GM18508 (cell line): ENCODE measurements at regions not wholly inside any gene's neighbourhood (a gene's known extent, or its start where the extent isn't known, plus 50 kb on each side); places are given as distances from the start of the nearest gene placed in this dataset.
A peak's percentile ranks its signal among the peaks of the same experiment; 100 is the strongest.
"Not testable (repeated sequence)": the region's sequence is repeated elsewhere in the genome, so short reads cannot be mapped to it uniquely, and the experiment has no call there.

ENCODE experiments used
- ATAC-seq: cut with Tn5 transposase; IDR thresholded peaks from one replicate; pipeline ENCODE4 v1.9.1; 2021; ENCODE audit warnings: moderate number of reproducible peaks; ENCODE audit not compliant: insufficient read depth, unreplicated experiment

- no peak for ATAC-seq
Measured at GRCh38 chr4:112767386-112767785, 130.4 kb downstream of the LARP7 start.

- ATAC-seq = no peak
Measured at GRCh38 chr4:112770114-112770513, 133.2 kb downstream of the LARP7 start.

GRCh38 chr4:112775801-112776200 lies 138.9 kb downstream of the LARP7 start:
- ATAC-seq = no peak

DNA sequence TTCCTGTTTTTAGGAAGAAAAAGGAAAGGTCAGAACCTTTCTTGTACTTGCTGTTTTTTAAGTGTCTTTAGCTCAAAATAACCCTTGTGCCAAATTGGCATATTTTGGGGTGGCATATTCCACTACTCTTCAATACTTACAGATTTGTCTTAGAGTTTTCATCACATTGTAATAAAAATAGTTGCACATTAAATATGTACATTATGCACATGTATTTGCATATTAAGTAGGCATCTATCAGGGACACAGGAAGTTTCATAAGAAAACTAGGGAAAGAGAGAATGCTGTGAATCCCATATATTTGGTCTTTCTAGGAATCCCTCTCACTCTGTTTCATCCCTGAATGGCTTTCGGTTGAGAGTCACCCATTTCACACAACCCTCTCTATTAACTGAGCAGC lies 139.6 kb downstream of the LARP7 start:
- no peak for ATAC-seq

DNA sequence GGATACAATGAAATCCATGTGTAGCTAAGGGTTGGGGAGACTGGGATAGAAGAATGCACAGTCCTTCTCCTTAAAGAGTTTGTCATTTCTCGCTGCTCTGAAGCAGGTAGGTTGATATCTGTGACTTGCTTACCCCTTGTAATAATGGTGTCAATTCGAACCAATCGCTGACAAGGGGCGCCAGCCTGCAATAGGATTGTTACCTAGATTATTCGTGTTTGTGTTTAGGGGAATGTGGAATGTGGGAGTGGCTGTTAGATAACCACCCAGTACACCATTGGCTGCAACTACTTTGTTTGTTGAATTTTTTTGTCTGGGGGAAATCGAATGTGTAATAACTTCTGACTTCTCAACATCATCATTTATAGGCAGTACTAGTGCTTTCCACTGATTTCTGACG lies 141.6 kb downstream of the LARP7 start:
- no peak for ATAC-seq

- ATAC-seq = no peak
Measured at GRCh38 chr4:112793033-112793432, 156.1 kb downstream of the LARP7 start.

DNA sequence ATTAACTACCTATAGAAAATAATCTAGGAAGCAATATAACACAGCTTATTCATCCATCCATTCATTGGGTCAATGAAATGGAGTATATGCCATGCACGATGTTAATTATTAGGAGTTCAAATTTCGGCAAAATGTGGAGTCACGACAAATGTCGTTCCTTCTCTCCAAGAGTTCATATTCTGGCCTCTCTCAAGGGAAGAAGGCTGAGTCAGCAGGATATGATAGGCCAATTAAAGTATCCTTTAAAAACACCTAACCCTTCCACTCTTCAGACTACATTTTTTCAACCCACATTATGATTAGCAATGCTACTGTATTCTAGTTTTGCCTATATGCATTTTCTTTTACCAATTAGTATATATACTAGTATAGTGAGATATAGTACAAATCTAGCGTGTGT lies 163.1 kb downstream of the LARP7 start:
- no peak for ATAC-seq

GRCh38 chr4:112801341-112801740 lies 164.4 kb downstream of the LARP7 start:
- no peak for ATAC-seq

GRCh38 chr4:112802780-112803179 lies 165.8 kb downstream of the LARP7 start:
- no peak for ATAC-seq

DNA sequence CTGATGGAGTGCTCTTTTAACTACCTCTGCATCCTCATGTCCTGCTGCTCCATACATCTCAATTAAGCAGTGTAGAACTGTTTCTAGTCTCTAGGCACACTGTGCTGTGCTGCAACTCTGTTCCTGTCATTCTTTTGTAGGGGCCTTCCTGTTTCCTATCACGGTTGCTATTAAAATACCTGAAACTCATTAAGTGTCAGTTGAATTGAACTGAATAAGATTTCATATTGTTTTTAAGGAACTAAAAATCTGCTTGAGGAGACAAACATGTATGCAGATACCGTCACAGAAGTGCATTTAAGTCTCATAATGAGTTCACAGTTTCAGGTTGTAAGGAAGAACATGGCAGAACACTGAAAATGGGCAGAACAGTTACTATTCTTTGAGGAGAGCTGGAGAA lies 170.1 kb downstream of the LARP7 start:
- ATAC-seq = no peak

DNA sequence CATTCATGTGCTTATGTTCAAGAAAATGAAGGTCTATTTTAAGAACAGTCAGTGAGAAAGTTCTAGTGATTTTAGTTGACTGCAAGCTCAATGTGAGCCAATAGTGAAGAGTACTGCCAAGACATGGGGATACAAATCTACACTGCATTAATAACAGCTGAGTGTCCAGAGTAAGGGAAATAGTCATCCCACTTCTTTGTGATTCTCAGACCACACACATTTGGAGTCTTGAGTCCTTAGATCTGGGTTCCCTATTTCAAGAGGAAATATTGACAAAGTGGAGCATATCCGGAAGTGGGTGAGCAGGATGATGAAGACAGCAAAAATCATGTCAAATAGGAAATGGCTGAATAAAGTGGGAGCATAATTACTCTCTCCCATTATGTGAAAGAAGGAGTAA lies 171.1 kb downstream of the LARP7 start:
- no peak for ATAC-seq

DNA sequence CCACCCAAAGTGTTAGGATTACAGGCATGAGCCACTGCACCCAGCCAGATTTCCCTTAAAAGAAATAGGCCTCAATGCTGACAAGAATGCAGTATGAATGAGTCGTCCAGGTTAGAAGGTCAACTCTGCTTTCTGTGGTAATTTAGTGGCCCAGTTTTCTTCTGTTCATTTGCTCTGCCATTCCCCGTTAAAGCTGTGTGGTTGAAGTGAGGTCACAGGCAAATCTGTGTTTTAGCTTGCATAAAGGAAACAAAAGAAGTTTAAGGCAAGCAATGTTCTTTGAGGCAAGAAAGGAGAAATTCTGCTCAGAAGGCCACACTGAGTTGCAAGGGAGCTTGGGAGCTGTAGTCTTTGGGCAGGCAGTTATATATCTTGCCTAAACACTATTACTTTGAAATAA lies 176.8 kb downstream of the LARP7 start:
- no peak for ATAC-seq

DNA sequence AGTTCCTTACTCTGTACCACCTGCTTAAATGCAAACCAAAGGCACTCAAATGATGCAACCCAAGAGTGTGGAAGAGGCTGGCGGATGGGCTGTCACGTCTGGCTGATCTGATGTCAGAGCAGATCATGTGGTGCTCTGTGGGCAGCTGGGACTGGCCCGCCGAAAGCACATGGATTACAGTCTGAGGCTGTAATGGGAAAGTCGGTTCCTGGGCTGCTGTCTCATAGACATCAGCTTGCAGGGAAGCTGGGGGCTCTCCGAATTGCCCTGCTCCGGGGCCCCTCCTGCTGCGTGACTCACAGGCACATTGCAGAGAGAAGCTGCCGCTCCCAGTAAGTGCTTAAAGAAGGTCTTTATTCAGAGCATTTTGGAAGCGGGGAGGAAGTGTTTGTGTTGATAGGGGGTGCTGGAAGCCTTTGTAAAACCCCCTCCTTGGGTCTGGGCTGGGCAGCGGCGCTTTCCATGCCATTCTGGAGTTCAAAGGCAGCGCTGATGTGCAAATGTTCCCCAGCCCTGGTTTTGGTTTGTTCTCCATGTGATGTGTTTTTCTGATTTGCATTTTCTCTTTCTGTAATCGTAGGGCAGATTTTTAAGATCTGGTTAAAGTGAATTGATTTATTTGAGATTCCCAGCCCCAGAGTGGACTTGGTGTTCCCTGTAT lies 181.1 kb downstream of the LARP7 start:
- peak; percentile 93 for ATAC-seq

GRCh38 chr4:112818594-112818965 lies 181.6 kb downstream of the LARP7 start:
- no peak for ATAC-seq

DNA sequence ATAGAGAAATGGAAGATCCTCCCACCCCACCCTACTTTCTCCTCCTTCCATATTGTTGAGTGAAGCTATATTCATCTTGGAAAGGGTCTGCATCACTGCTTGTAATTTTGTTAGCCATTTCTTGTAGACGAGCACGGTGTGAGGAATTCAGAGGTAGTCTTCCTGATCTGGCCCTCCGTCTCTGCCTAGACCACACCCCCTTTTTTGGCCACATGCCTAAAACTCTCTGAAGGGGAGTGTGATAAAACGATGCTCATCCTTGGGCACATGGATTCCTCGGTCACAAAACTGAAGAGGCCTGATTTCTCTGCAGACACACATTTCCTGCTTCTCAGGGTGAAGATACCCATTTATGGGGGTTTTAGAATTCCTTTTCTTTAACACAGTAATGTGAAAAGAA lies 182.8 kb downstream of the LARP7 start:
- ATAC-seq = no peak

DNA sequence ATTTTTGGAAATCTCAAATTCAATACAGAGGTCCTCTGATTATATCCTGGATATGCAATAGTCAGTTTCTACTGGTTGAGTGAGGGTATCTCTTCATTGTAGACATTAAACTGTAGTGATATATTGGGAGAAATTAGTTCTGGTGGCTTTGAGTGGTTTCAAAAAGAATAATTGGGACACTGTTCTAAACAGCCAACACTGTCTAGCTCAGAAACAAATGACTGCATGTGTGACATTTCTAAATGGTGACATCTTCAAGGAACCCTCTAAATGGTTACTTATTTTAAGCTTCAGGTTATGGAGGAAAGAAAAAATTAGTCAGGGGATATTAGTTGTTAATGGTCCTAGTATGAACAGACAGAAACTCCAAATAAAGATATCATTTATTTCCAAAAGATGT lies 186.2 kb downstream of the LARP7 start:
- ATAC-seq = no peak

DNA sequence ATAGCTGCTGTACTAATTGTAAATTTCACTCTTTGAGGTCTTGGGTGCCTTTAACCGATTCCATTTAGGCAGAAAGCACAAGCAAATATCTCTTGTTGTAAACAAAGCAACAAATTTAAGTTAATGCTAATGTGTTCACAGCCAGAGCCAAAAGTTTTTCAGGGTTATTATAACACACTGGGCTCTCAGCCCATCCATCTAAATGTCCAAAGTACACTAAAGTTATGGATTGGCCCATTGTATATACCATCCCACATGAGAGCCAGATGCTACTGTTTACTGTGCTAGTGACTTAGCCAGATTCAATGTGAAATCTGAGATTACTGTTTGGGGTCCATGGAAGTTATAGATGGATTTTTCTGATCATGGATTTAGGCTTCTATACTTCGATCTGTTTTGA lies 186.7 kb downstream of the LARP7 start:
- ATAC-seq = no peak

DNA sequence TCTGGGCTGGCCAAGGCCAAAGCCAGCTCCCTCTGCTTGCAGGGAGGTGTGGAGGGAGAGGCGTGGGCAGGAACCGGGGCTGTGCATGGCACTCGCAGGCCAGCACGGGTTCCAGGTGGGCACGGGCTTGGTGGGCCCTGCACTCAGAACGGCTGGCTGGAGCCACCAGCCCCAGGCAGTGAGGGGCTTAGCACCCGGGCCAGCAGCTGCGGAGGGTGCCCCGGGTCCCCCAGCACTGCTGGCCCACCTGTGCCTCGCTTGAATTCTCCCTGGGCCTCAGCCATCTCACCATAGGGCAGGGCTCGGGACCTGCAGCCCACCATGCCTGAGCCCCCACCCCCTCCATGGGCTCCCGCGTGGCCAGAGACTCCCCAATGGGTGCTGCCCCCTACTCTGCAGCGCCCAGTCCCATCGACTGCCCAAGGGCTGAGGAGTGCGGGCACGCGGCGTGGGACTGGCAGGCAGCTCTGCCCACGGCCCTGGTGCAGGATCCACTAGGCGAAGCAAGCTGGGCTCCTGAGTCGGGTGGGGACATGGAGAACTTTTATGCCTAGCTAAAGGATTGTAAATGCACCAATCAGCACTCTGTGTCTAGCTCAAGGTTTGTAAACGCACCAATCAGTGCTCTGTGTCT lies 193.9 kb downstream of the LARP7 start:
- no peak for ATAC-seq

DNA sequence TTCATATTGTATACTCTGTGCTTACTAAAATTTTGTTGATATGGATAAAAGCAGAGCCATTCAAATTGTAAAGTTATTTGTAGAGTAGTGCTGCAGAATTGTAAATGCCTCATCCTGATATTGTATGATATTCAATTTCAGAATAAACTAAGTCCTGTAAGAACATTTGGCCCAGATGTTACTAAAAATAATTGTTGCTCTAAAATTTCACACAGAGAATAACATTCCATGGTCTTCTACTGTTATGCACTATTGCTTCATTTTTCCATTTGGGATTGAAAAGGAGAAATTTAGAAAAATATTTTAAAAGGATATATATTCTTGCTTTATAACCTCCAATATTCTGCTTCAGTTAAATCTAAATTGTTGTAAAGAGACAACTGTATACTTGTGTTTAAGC lies 195.6 kb downstream of the LARP7 start:
- ATAC-seq = no peak

- no peak for ATAC-seq
Measured at GRCh38 chr4:112836895-112837294, 200.0 kb downstream of the LARP7 start.

DNA sequence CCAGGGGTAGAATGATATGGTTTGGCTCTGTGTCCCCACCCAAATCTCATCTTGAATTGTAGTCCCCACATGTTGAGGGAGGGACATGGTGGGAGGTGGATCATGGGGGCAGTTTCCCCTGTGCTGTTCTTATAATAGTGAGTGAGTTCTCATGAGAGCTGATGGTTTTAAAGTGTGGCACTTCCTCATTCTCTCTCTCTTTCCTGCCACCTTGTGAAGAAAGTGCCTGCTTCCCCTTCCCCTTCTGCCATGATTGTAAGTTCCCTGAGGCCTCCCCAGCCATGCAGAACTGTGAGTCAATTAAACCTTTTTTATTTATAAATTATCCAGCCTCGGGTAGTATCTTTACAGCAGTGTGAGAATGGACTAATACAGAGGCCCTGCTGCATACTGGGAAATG lies 201.1 kb downstream of the LARP7 start:
- not testable (repeated sequence) for ATAC-seq

DNA sequence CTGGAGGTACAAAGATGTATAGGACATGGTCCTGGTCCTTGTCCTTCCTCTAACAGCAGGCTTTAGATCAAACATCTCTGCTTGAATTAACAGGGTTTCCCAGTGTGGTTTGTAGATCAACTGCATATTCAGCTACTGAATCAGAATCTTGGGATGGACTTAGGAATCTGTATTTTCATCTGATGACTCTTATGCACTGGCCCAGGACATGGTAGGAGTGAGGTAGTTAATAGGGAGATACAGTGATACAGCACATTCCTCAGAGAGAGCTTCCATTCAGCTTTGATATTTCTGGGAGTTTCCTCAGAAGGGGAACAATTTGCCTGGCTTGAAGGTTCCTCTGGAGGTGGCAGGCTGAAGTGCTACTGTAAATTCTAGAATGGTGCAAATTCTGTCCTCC lies 203.1 kb downstream of the LARP7 start:
- no peak for ATAC-seq
